Bronchial epithelial cell (primary cell): ENCODE measurements at regions not wholly inside any gene's neighbourhood (a gene's known extent, or its start where the extent isn't known, plus 50 kb on each side); places are given as distances from the start of the nearest gene placed in this dataset.
A peak's percentile ranks its signal among the peaks of the same experiment; 100 is the strongest.

Source experiments
- DNase-seq: peaks from one replicate; pipeline ENCODE4 v3.0.0-alpha.2; 2010; ENCODE audit warnings: low read depth
- FAIRE-seq: peaks from 2 replicates; lab custom pipeline; 2011; peaks lifted over from hg19 to GRCh38; lab: Jason Lieb, UNC
- H3K27me3 ChIP-seq: 2 replicates; pipeline ENCODE4 v1.5.1; 2011; ENCODE audit warnings: low read length; ENCODE audit not compliant: control insufficient read depth, insufficient read depth
- H3K36me3 ChIP-seq: 2 replicates; pipeline ENCODE4 v1.5.1; 2011; ENCODE audit warnings: low read length; ENCODE audit not compliant: control insufficient read depth, insufficient read depth
- H3K4me3 ChIP-seq: 2 replicates; pipeline ENCODE4 v1.5.1; 2011; ENCODE audit warnings: mild to moderate bottlenecking, low read depth, low read length, control low read depth
- CTCF ChIP-seq: IDR thresholded peaks from 2 replicates; pipeline ENCODE4 v1.5.1; 2011; ENCODE audit warnings: mild to moderate bottlenecking, moderate library complexity, low read length, control low read depth, inconsistent platforms; ENCODE audit not compliant: insufficient read depth, severe bottlenecking

DNA sequence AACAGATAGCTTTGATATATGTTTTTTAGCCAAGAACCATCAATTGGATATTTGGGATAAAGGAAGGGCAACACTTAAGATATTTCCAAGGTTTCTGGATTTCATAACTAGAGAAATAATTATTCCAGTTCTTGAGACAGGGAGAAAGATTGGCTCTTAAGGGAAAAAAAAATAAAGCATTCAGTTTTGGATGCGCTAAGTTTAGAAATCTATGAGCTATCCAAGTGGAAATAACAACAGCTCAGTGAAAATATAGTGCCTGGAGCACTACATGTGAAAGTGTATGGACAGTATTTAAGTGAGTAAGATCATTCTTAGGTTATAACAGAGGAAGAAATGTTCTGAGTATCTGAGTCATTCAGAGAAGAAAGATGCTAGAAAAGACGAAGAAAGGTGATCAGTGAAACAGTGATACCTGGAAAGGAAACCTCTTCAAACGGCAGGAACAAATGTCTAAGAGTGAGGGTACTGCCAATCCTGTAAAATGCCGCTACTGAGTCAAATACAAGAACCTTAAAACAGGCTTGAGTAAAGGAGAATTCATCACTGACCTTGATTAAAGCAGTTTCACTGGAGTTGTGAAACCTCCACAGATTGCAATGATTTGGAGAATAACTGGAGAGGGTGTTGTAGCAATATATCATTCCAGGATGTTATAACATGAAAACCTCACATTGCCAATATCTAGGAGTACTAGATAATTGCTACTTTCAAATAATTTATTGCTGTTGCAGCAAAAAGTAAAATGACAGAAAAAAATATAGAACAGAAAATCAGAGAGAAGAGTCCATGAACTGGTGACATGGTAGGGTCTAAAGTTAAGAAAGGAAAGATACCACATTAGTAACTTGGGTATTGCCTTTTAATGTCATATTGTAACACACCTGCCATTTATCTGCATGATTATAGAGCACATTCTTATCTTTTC, 482.1 kb upstream of the RGS18 start:
- no peaks in the 10 kb centered on the region for H3K27me3 ChIP-seq

DNA sequence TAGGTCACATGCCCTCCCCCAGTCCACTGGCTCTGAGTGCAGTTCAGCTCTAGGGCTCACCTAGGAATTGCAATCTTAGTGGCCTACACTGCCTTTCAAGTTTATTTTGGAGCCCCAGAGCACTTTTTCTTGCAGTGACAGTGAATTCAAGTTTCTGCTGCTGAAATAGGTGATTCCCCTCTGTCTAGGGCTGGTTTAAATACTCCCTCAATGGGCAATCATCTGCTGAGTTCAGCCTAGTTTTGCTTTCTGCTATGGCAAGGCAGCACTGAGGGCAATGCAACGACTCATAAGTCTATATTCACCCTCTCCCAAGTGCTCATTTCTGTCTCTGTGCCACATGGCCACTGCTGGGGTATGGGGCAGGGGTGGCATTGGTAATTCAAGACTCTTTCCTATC, 472.6 kb upstream of the RGS18 start:
- H3K36me3 ChIP-seq, result no peaks in the 10 kb centered on the region
- no peak for TF ChIP-seq CTCF
- H3K27me3 ChIP-seq, result no peaks in the 10 kb centered on the region
- DNase-seq (no peak), FAIRE-seq (peak; percentile 32)
- no peak overlapping the region for H3K4me3 ChIP-seq

More for the DNA sequence above, 482.1 kb upstream of the RGS18 start:
- no peak for DNase-seq
- Histone ChIP-seq H3K36me3 (no peaks in the 10 kb centered on the region), H3K4me3 (no peak overlapping the region)
- FAIRE-seq, result no peak
- no peak for TF ChIP-seq CTCF

- Histone ChIP-seq H3K4me3 (no peak overlapping the region), H3K27me3 (no peaks in the 10 kb centered on the region), H3K36me3 (no peaks in the 10 kb centered on the region)
- no peak for DNase-seq
- no peak for TF ChIP-seq CTCF
- FAIRE-seq, result no peak
These were observed 470.5 kb upstream of the RGS18 start for GRCh38 chr1:191687721-191688120.

DNA sequence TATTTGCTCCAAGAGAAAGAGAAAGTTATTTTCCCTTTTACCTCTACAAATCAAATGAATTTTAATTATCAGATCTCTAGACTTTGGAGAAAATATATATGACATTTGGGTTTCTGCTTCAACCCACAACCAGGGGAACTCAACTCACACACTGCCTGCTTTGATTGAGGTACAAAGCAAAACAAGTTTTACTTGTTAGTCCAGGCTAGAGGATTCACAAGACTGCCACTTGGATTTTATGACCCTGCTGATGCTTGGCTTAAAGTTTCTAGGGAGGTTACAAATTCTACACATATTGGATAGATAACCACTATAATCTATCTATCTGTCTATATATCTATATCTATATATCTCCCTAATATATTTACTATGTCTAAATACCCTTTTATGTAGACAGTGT, 467.3 kb upstream of the RGS18 start:
- Histone ChIP-seq H3K27me3 (no peaks in the 10 kb centered on the region), H3K4me3 (no peak overlapping the region), H3K36me3 (no peaks in the 10 kb centered on the region)
- TF ChIP-seq CTCF, result no peak
- FAIRE-seq (no peak), DNase-seq (no peak)

DNA sequence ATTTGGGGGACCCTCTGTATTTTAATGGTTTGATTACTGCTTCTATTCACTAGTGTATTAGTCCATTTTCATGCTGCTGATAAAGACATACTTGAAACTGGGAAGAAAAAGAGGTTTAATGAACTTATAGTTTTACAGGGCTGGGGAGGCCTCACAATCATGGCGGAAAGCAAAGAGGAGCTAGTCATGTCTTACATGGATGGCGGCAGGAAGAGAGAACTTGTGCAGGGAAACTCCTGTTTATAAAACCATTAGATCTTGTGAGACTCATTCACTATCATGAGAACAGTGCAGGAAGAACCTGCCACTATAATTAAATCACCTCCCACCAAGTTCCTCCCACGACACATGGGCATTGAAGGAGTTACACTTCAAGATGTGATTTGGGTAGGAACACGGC, 464.5 kb upstream of the RGS18 start:
- Histone ChIP-seq H3K4me3 (no peak overlapping the region), H3K36me3 (no peaks in the 10 kb centered on the region), H3K27me3 (no peaks in the 10 kb centered on the region)
- no peak for DNase-seq
- TF ChIP-seq CTCF, result no peak
- FAIRE-seq, result no peak
